CD14-positive monocyte (primary cell): ENCODE measurements at regions not wholly inside any gene's neighbourhood (a gene's known extent, or its start where the extent isn't known, plus 50 kb on each side); places are given as distances from the start of the nearest gene placed in this dataset.

Source experiments
- DNase-seq, 3 donors: peaks; one replicate each; pipeline ENCODE4 v3.0.0-alpha.2; 2011 to 2022
- H2AFZ ChIP-seq: 2 replicates; pipeline ENCODE4 v1.6.0; 2012; ENCODE audit warnings: mild to moderate bottlenecking, low read depth, low read length, inconsistent platforms; ENCODE audit not compliant: insufficient read depth, poor library complexity, severe bottlenecking
- H3K27ac ChIP-seq, 2 donors: 1 replicate in 1 of 2; 2 replicates in 1 of 2; pipeline ENCODE4 v1.5.1; 2012 to 2013; ENCODE audit warnings: low read length in 2 of 2, control low read depth in 1 of 2, inconsistent platforms in 1 of 2, low read depth in 1 of 2, mild to moderate bottlenecking in 1 of 2
- H3K27me3 ChIP-seq, 2 donors: one replicate each; pipeline versions ENCODE4 v1.6.0 to v1.6.1; 2011 to 2013; ENCODE audit warnings: low read length in 2 of 2; ENCODE audit not compliant: control insufficient read depth in 2 of 2, insufficient read depth in 2 of 2
- H3K36me3 ChIP-seq, 2 donors: replicated peaks in 1 of 2; 1 replicate in 1 of 2; 2 replicates in 1 of 2; pipeline versions ENCODE4 v1.5.1 to v1.6.1; 2012 to 2013; ENCODE audit warnings: low read length in 2 of 2, control low read depth in 1 of 2, inconsistent platforms in 1 of 2, mild to moderate bottlenecking in 1 of 2; ENCODE audit not compliant: insufficient read depth in 2 of 2, control insufficient read depth in 1 of 2
- H3K4me1 ChIP-seq, 2 donors: 1 replicate in 1 of 2; 2 replicates in 1 of 2; pipeline versions ENCODE4 v1.5.1 to v1.6.1; 2012 to 2013; ENCODE audit warnings: low read length in 2 of 2, control low read depth in 1 of 2, inconsistent platforms in 1 of 2, mild to moderate bottlenecking in 1 of 2, moderate library complexity in 1 of 2; ENCODE audit not compliant: insufficient read depth in 2 of 2, control insufficient read depth in 1 of 2
- H3K4me2 ChIP-seq: replicated peaks from 2 replicates; pipeline ENCODE3; 2012; ENCODE audit warnings: low read length, moderate library complexity, mild to moderate bottlenecking; ENCODE audit not compliant: poor library complexity, severe bottlenecking; ENCODE audit errors: extremely low read depth
- H3K4me3 ChIP-seq, 3 experiments: fragments of 200-600 bp in 1 of 3; sonication (generic) in 1 of 3; replicated peaks in 1 of 3; 1 replicate in 2 of 3; 2 replicates in 1 of 3; pipeline ENCODE4 v1.5.1; 2011 to 2013; ENCODE audit warnings: low read length in 3 of 3, mild to moderate bottlenecking in 3 of 3, control low read depth in 2 of 3, low read depth in 2 of 3, inconsistent platforms in 1 of 3, moderate library complexity in 1 of 3
- H3K79me2 ChIP-seq: 2 replicates; pipeline ENCODE4 v1.6.0; 2012; ENCODE audit warnings: mild to moderate bottlenecking, control low read depth, inconsistent platforms, low read length, moderate library complexity; ENCODE audit not compliant: insufficient read depth
- H3K9ac ChIP-seq: 2 replicates; pipeline ENCODE4 v1.6.0; 2017; ENCODE audit warnings: low read length, mild to moderate bottlenecking; ENCODE audit not compliant: insufficient read depth, poor library complexity, severe bottlenecking
- H3K9me3 ChIP-seq, 2 donors: replicated peaks in 1 of 2; 1 replicate in 1 of 2; 2 replicates in 1 of 2; pipeline versions ENCODE4 v1.5.1 to v1.6.1; 2012 to 2013; ENCODE audit warnings: low read length in 2 of 2, control low read depth in 1 of 2; ENCODE audit not compliant: control insufficient read depth in 1 of 2, insufficient read depth in 1 of 2
- H4K20me1 ChIP-seq: 2 replicates; pipeline ENCODE4 v1.6.0; 2012; ENCODE audit warnings: mild to moderate bottlenecking, low read length, control low read depth, moderate library complexity; ENCODE audit not compliant: insufficient read depth
- H3K27ac Mint-ChIP-seq, 7 donors: one replicate each; pipeline ENCODE4 v1.8.0; 2020; ENCODE audit warnings: mild to moderate bottlenecking in 7 of 7, mixed read lengths in 7 of 7, moderate library complexity in 6 of 7, inconsistent platforms in 2 of 7
- H3K27me3 Mint-ChIP-seq, 3 donors: one replicate each; pipeline ENCODE4 v1.8.0; 2021 to 2022; ENCODE audit warnings: low read depth in 3 of 3, mild to moderate bottlenecking in 3 of 3, mixed read lengths in 3 of 3, moderate library complexity in 3 of 3, inconsistent platforms in 1 of 3
- H3K36me3 Mint-ChIP-seq, 2 donors: one replicate each; pipeline ENCODE4 v1.8.0; 2020; ENCODE audit warnings: mixed read lengths in 2 of 2, inconsistent platforms in 1 of 2, mild to moderate bottlenecking in 1 of 2
- H3K4me1 Mint-ChIP-seq: one replicate; pipeline ENCODE4 v1.8.0; 2020; ENCODE audit warnings: mild to moderate bottlenecking, mixed read lengths
- H3K4me3 Mint-ChIP-seq, 2 donors: one replicate each; pipeline ENCODE4 v1.8.0; 2020; ENCODE audit warnings: mild to moderate bottlenecking in 2 of 2, mixed read lengths in 2 of 2, moderate library complexity in 1 of 2
- H3K9me3 Mint-ChIP-seq, 7 donors: one replicate each; pipeline ENCODE4 v1.8.0; 2020 to 2022; ENCODE audit warnings: mixed read lengths in 7 of 7, mild to moderate bottlenecking in 6 of 7, moderate library complexity in 6 of 7, inconsistent platforms in 2 of 7
- CTCF ChIP-seq: fragments of 200-600 bp; IDR thresholded peaks from one replicate; pipeline ENCODE4 v1.8.0; 2022; ENCODE audit warnings: antibody characterized with exemption, mild to moderate bottlenecking
- WGBS: methylation state at CpG from one replicate; pipeline ENCODE4 v1.1.5; 2013; ENCODE audit warnings: missing lambda C conversion rate; ENCODE audit not compliant: insufficient coverage; 5-methylcytosine and 5-hydroxymethylcytosine counted together
- intact Hi-C, 2 donors: fragments of 100-400 bp; cut with micrococcal nuclease; formaldehyde crosslinking; loops; one replicate each; pipeline versions ENCODE4 v1.15.0 to v1.15.1; 2023

GRCh38 chr5:51194671-51195070 is 188.6 kb upstream of the ISL1 start:
- H3K36me3 Mint-ChIP-seq: no peaks in the 10 kb centered on the region
- H3K27ac Mint-ChIP-seq: no peak overlapping the region
- DNase-seq: no peak

GRCh38 chr5:51201024-51201423 is 182.2 kb upstream of the ISL1 start:
- WGBS: 83% methylated on average over 2 of the region's 6 CpGs
- no peaks in the 10 kb centered on the region for H3K27me3 Mint-ChIP-seq

More at GRCh38 chr5:51194671-51195070, 188.6 kb upstream of the ISL1 start:
- Histone ChIP-seq H3K27me3 (no peaks in the 10 kb centered on the region), H3K4me1 (no peaks in the 10 kb centered on the region), H2AFZ (no peak overlapping the region), H3K4me2 (no peak overlapping the region), H3K36me3 (no peaks in the 10 kb centered on the region), H4K20me1 (no peaks in the 10 kb centered on the region), H3K9ac (no peak overlapping the region), H3K79me2 (no peaks in the 10 kb centered on the region), H3K9me3 (no peaks in the 10 kb centered on the region), H3K27ac (no peak overlapping the region), H3K4me3 (no peak overlapping the region)
- Mint-ChIP-seq H3K27me3 (peaks cover 0 to 1% (median 0%) of the 10 kb centered on the region in 3 donors), H3K9me3 (peaks cover 0 to 3% (median 0%) of the 10 kb centered on the region in 7 donors), H3K4me3 (no peak overlapping the region), H3K4me1 (no peaks in the 10 kb centered on the region)
- WGBS: no CpG with 5 or more reads among the region's 2 CpGs
- TF ChIP-seq CTCF: no peak
- intact Hi-C loops: no loop called here

More at GRCh38 chr5:51201024-51201423, 182.2 kb upstream of the ISL1 start:
- Mint-ChIP-seq H3K27ac (no peak overlapping the region), H3K9me3 (peaks cover 0 to 5% (median 1%) of the 10 kb centered on the region in 7 donors), H3K4me3 (no peak overlapping the region), H3K36me3 (no peaks in the 10 kb centered on the region), H3K4me1 (no peaks in the 10 kb centered on the region)
- Histone ChIP-seq H4K20me1 (no peaks in the 10 kb centered on the region), H3K4me3 (no peak overlapping the region), H3K4me1 (no peaks in the 10 kb centered on the region), H3K4me2 (no peak overlapping the region), H3K9ac (no peak overlapping the region), H3K9me3 (peaks cover 0 to 3% of the 10 kb centered on the region in 2 donors), H3K79me2 (no peaks in the 10 kb centered on the region), H2AFZ (no peak overlapping the region), H3K36me3 (no peaks in the 10 kb centered on the region), H3K27me3 (no peaks in the 10 kb centered on the region), H3K27ac (no peak overlapping the region)
- DNase-seq: no peak
- TF ChIP-seq CTCF: no peak
- intact Hi-C loops: no loop called here
